Liver (tissue), 8 donors: ENCODE measurements at regions not wholly inside any gene's neighbourhood (a gene's known extent, or its start where the extent isn't known, plus 50 kb on each side); places are given as distances from the start of the nearest gene placed in this dataset.

Source experiments
- DNase-seq: peaks from one replicate; pipeline ENCODE4 v3.0.0-alpha.2; 2017; ENCODE audit warnings: low spot score
- H3K27ac ChIP-seq, 2 donors: one replicate each; pipeline ENCODE4 v1.7.0; 2013; ENCODE audit warnings: inconsistent platforms in 2 of 2, low read length in 2 of 2, control low read depth in 1 of 2, low read depth in 1 of 2, mild to moderate bottlenecking in 1 of 2
- H3K27me3 ChIP-seq, 4 donors: one replicate each; pipeline versions ENCODE4 v1.6.1 to v1.7.0; 2013; ENCODE audit warnings: low read length in 3 of 4, inconsistent platforms in 1 of 4, mild to moderate bottlenecking in 1 of 4, moderate library complexity in 1 of 4; ENCODE audit not compliant: control insufficient read depth in 4 of 4, insufficient read depth in 4 of 4
- H3K36me3 ChIP-seq, 4 donors: one replicate each; pipeline versions ENCODE4 v1.6.1 to v1.7.0; 2013; ENCODE audit warnings: low read length in 3 of 4, mild to moderate bottlenecking in 3 of 4, low read depth in 1 of 4, moderate library complexity in 1 of 4; ENCODE audit not compliant: control insufficient read depth in 4 of 4, insufficient read depth in 3 of 4
- H3K4me1 ChIP-seq, 4 donors: one replicate each; pipeline versions ENCODE4 v1.6.1 to v1.7.0; 2013; ENCODE audit warnings: low read length in 3 of 4, mild to moderate bottlenecking in 3 of 4, moderate library complexity in 1 of 4; ENCODE audit not compliant: control insufficient read depth in 4 of 4, insufficient read depth in 4 of 4
- H3K4me3 ChIP-seq, 3 donors: one replicate each; pipeline versions ENCODE4 v1.6.1 to v1.7.0; 2013; ENCODE audit warnings: low read length in 3 of 3, control low read depth in 1 of 3, low read depth in 1 of 3, mild to moderate bottlenecking in 1 of 3
- H3K9ac ChIP-seq, 2 donors: one replicate each; pipeline ENCODE4 v1.7.0; 2013; ENCODE audit warnings: low read length in 2 of 2, mild to moderate bottlenecking in 2 of 2, moderate library complexity in 2 of 2, control low read depth in 1 of 2, low read depth in 1 of 2
- H3K9me3 ChIP-seq, 4 donors: one replicate each; pipeline versions ENCODE4 v1.6.1 to v1.7.0; 2013; ENCODE audit warnings: low read length in 3 of 4; ENCODE audit not compliant: control insufficient read depth in 4 of 4
- ATF3 ChIP-seq: IDR thresholded peaks from 2 replicates; pipeline ENCODE4 v1.6.1; 2016; ENCODE audit warnings: antibody characterized with exemption
- EGR1 ChIP-seq, 2 donors: IDR thresholded peaks; 2 replicates each; pipeline ENCODE4 v1.6.1; 2016 to 2018; ENCODE audit warnings: antibody characterized with exemption in 2 of 2, low read depth in 2 of 2
- FOXA1 ChIP-seq: IDR thresholded peaks from 2 replicates; pipeline ENCODE4 v1.6.1; 2016; ENCODE audit warnings: antibody characterized with exemption
- FOXA2 ChIP-seq: IDR thresholded peaks from 2 replicates; pipeline ENCODE4 v1.6.1; 2016; ENCODE audit warnings: antibody characterized with exemption
- HNF4G ChIP-seq: IDR thresholded peaks from 2 replicates; pipeline ENCODE4 v1.6.1; 2016; ENCODE audit warnings: antibody characterized with exemption
- JUND ChIP-seq, 2 donors: IDR thresholded peaks; 2 replicates each; pipeline ENCODE4 v1.6.1; 2016; ENCODE audit warnings: antibody characterized with exemption in 2 of 2
- MAX ChIP-seq: IDR thresholded peaks from 2 replicates; pipeline ENCODE4 v1.6.1; 2016; ENCODE audit warnings: antibody characterized with exemption
- NR2F2 ChIP-seq: IDR thresholded peaks from 2 replicates; pipeline ENCODE4 v1.6.1; 2016; ENCODE audit warnings: antibody characterized with exemption
- RAD21 ChIP-seq, 2 donors: IDR thresholded peaks; 2 replicates each; pipeline ENCODE4 v1.6.1; 2016; ENCODE audit warnings: antibody characterized with exemption in 2 of 2, mild to moderate bottlenecking in 2 of 2
- REST ChIP-seq: IDR thresholded peaks from 2 replicates; pipeline ENCODE4 v1.6.1; 2016; ENCODE audit warnings: antibody characterized with exemption, mild to moderate bottlenecking
- RXRA ChIP-seq, 2 donors: IDR thresholded peaks; 2 replicates each; pipeline ENCODE4 v1.6.1; 2017 to 2018; ENCODE audit warnings: antibody characterized with exemption in 2 of 2, mild to moderate bottlenecking in 1 of 2
- TAF1 ChIP-seq: conservative IDR thresholded peaks from 2 replicates; pipeline ENCODE4 v1.6.1; 2016; ENCODE audit warnings: antibody characterized with exemption, mild to moderate bottlenecking
- ZBTB33 ChIP-seq: IDR thresholded peaks from 2 replicates; pipeline ENCODE4 v1.6.1; 2016; ENCODE audit warnings: antibody characterized with exemption
- WGBS: extraction: QIAGEN DNeasy Blood & Tissue Kit; methylation state at CpG from one replicate; pipeline ENCODE4 v1.1.7; 2013; 5-methylcytosine and 5-hydroxymethylcytosine counted together
- TF ChIP-seq, protein P1 (sequence below): fragments of 150-350 bp; IDR thresholded peaks from 2 replicates; pipeline ENCODE4 v1.5.1; 2017; ENCODE audit warnings: improper control_type of control experiment, low read depth, low read length; ENCODE audit not compliant: missing input control
- donor health status: healthy.
- donor health status: healthy.
- donor health status: healthy.
- donor health status: healthy.
- donor health status: healthy.

GRCh38 chr2:66794551-66794950 is 359.6 kb downstream of the MEIS1 start:
- WGBS = 83% methylated on average over 1 of the region's 1 CpG
- DNase-seq = no peak
- no peak overlapping the region for H3K27ac ChIP-seq
- no peak overlapping the region for H3K4me3 ChIP-seq
- TF ChIP-seq JUND (IDR thresholded peaks at IDR 0.05) (no peak), NR2F2 (no peak), TAF1 (no peak), ZBTB33 (no peak), MAX (no peak), REST (no peak), FOXA1 (no peak), HNF4G (no peak), FOXA2 (no peak), RXRA (IDR thresholded peaks at IDR 0.05) (no peak)
- TF ChIP-seq, protein P1, sequence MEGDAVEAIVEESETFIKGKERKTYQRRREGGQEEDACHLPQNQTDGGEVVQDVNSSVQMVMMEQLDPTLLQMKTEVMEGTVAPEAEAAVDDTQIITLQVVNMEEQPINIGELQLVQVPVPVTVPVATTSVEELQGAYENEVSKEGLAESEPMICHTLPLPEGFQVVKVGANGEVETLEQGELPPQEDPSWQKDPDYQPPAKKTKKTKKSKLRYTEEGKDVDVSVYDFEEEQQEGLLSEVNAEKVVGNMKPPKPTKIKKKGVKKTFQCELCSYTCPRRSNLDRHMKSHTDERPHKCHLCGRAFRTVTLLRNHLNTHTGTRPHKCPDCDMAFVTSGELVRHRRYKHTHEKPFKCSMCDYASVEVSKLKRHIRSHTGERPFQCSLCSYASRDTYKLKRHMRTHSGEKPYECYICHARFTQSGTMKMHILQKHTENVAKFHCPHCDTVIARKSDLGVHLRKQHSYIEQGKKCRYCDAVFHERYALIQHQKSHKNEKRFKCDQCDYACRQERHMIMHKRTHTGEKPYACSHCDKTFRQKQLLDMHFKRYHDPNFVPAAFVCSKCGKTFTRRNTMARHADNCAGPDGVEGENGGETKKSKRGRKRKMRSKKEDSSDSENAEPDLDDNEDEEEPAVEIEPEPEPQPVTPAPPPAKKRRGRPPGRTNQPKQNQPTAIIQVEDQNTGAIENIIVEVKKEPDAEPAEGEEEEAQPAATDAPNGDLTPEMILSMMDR = no peak
- H3K9ac ChIP-seq = no peak overlapping the region
- peaks cover 0 to 2% (median under 1%) of the 10 kb centered on the region in 4 donors for H3K27me3 ChIP-seq
- H3K36me3 ChIP-seq = no peaks in the 10 kb centered on the region
- H3K9me3 ChIP-seq = peaks cover 0 to 2% (median 0%) of the 10 kb centered on the region in 4 donors
- H3K4me1 ChIP-seq = no peaks in the 10 kb centered on the region

- Histone ChIP-seq H3K27ac (no peak overlapping the region), H3K9ac (no peak overlapping the region), H3K27me3 (peaks cover 0 to 9% (median 0%) of the 10 kb centered on the region in 4 donors), H3K4me1 (no peaks in the 10 kb centered on the region), H3K9me3 (no peaks in the 10 kb centered on the region), H3K36me3 (no peaks in the 10 kb centered on the region), H3K4me3 (no peak overlapping the region)
- DNase-seq = no peak
- no peak for TF ChIP-seq REST
- TF ChIP-seq FOXA1 = no peak
- TF ChIP-seq, protein P1 = no peak
- no peak for TF ChIP-seq ATF3
- TF ChIP-seq ZBTB33 = no peak
- no peak for TF ChIP-seq NR2F2
- TF ChIP-seq FOXA2 = no peak
- no peak for TF ChIP-seq JUND (IDR thresholded peaks at IDR 0.05)
- no peak for TF ChIP-seq MAX
- no peak for TF ChIP-seq RAD21 (IDR thresholded peaks at IDR 0.05)
- TF ChIP-seq EGR1 (IDR thresholded peaks at IDR 0.05; ENCODE audit: low read depth in 2 of 2) = no peak
- WGBS = 34% methylated on average over 2 of the region's 2 CpGs
Measured at GRCh38 chr2:66802877-66803276, 368.0 kb downstream of the MEIS1 start.
